ENCODE measurements at regions not wholly inside any gene's neighbourhood (a gene's known extent, or its start where the extent isn't known, plus 50 kb on each side); places are given as distances from the start of the nearest gene placed in this dataset.

DNA sequence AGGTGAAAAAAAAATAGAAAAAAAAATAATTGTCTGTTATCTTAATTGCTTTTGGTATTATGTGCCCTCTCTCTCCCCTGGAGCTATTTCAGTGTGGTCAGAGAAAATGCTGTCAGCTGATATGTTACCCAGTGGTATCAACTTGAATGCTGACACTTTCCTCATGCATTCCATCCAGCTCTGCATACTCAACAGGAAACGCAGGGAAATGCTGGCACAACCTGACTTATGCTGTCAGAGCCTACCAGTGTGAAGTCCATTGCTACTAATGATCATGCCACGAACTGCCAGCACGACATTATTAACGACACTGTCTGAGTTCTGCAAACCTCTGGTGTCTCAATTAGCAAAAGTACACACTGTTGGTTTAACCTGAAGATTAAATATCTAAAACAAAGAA, 182.8 kb downstream of the ZWINT start:
- no peak for TF ChIP-seq TAF1 (IDR thresholded peaks at IDR 0.05; ENCODE audit: borderline replicate concordance, insufficient read depth, low read length)
- no peak for TF ChIP-seq SIN3A (IDR thresholded peaks at IDR 0.05; ENCODE audit: borderline replicate concordance, insufficient read depth, low read length)
- no peak for TF ChIP-seq POLR2AphosphoS5 (IDR thresholded peaks at IDR 0.05; ENCODE audit: low read depth, low read length)
- TF ChIP-seq, protein P1, sequence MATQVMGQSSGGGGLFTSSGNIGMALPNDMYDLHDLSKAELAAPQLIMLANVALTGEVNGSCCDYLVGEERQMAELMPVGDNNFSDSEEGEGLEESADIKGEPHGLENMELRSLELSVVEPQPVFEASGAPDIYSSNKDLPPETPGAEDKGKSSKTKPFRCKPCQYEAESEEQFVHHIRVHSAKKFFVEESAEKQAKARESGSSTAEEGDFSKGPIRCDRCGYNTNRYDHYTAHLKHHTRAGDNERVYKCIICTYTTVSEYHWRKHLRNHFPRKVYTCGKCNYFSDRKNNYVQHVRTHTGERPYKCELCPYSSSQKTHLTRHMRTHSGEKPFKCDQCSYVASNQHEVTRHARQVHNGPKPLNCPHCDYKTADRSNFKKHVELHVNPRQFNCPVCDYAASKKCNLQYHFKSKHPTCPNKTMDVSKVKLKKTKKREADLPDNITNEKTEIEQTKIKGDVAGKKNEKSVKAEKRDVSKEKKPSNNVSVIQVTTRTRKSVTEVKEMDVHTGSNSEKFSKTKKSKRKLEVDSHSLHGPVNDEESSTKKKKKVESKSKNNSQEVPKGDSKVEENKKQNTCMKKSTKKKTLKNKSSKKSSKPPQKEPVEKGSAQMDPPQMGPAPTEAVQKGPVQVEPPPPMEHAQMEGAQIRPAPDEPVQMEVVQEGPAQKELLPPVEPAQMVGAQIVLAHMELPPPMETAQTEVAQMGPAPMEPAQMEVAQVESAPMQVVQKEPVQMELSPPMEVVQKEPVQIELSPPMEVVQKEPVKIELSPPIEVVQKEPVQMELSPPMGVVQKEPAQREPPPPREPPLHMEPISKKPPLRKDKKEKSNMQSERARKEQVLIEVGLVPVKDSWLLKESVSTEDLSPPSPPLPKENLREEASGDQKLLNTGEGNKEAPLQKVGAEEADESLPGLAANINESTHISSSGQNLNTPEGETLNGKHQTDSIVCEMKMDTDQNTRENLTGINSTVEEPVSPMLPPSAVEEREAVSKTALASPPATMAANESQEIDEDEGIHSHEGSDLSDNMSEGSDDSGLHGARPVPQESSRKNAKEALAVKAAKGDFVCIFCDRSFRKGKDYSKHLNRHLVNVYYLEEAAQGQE (IDR thresholded peaks at IDR 0.05; ENCODE audit: insufficient read depth in 1 of 2, low read depth in 2 of 2, low read length in 2 of 2): no peak
- no peak for TF ChIP-seq FOXP2 (optimal IDR thresholded peaks at IDR 0.05; ENCODE audit: borderline replicate concordance, extremely low read depth, extremely low read length, insufficient read depth)

DNA sequence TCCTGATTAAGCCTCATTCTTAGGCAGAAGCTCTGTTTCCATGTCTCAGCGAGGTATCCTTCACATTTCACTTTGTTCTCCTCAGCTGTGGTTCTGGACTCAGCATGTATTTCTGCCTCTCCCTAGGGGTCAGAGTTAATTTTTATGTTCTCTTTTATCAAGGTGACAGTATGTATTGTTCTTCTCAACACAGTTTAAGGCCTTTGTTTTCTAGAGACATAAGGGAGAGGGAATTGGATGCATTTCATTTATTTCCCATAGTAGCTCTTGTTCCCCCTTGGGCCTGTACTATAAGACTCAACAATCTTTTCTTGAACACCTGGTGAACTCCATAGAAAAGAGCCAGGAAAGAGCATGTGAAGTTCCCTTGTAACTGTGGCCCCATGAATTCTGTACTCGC, 214.3 kb downstream of the ZWINT start:
- TF ChIP-seq FOXP2 (optimal IDR thresholded peaks at IDR 0.05; ENCODE audit: borderline replicate concordance, extremely low read depth, extremely low read length, insufficient read depth): no peak

DNA sequence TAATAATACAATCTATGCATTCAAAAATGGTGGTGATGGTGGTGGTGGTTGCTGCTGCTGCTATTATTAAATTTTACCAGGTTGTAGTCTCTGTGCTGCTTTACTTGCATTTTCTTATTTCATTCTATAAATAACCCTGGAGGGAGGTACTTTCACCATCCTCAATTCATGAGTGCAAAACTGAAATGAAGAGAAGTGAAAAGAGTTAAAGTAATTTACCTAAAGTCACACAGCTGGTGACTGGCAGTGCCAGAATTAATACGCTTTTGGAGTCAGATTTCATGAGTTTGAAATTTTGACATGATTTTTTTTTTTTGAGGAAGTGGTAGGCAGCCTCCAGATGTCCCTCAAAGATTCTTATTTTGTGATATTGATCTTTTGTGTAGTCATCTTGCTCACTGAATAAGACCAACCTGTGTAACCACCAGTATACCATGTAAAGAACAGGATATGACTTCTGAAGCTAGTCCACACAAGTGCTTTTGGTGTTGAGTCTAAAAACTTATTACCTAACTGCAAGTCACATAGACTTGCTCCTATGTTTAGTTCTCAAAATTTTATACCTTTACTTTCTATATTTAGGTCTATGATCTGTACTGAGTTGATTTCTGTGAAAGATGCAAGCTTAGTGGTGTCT, 218.8 kb downstream of the ZWINT start:
- TF ChIP-seq POLR2AphosphoS5 (IDR thresholded peaks at IDR 0.05; ENCODE audit: low read depth, low read length) (no peak), FOXP2 (optimal IDR thresholded peaks at IDR 0.05; ENCODE audit: borderline replicate concordance, extremely low read depth, extremely low read length, insufficient read depth) (no peak), TAF1 (IDR thresholded peaks at IDR 0.05; ENCODE audit: borderline replicate concordance, insufficient read depth, low read length) (no peak), SIN3A (IDR thresholded peaks at IDR 0.05; ENCODE audit: borderline replicate concordance, insufficient read depth, low read length) (no peak)
- TF ChIP-seq, protein P1 (IDR thresholded peaks at IDR 0.05; ENCODE audit: insufficient read depth in 1 of 2, low read depth in 2 of 2, low read length in 2 of 2): no peak

DNA sequence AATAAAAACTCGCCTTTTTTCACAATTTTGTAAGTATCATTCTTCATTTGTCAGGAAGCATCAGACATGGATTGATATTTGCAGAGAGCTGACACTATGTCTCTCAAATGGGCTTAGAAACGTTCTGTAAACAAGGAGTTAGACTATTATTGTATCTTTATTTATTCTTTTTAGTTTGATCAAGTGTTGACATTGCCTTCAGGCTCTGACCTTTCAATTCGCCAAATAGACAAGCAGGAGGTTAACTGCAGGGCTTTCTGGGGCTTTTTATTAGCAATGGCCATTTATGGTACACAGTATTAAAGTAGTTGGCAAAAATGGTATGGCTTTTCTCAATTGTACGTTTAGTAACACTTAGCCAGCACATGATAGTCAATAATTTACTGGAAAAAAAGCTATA, 221.7 kb downstream of the ZWINT start:
- TF ChIP-seq SIN3A (IDR thresholded peaks at IDR 0.05; ENCODE audit: borderline replicate concordance, insufficient read depth, low read length) (no peak), POLR2AphosphoS5 (IDR thresholded peaks at IDR 0.05; ENCODE audit: low read depth, low read length) (no peak), TAF1 (IDR thresholded peaks at IDR 0.05; ENCODE audit: borderline replicate concordance, insufficient read depth, low read length) (no peak), FOXP2 (optimal IDR thresholded peaks at IDR 0.05; ENCODE audit: borderline replicate concordance, extremely low read depth, extremely low read length, insufficient read depth) (no peak)
- TF ChIP-seq, protein P1 (IDR thresholded peaks at IDR 0.05; ENCODE audit: insufficient read depth in 1 of 2, low read depth in 2 of 2, low read length in 2 of 2): no peak

DNA sequence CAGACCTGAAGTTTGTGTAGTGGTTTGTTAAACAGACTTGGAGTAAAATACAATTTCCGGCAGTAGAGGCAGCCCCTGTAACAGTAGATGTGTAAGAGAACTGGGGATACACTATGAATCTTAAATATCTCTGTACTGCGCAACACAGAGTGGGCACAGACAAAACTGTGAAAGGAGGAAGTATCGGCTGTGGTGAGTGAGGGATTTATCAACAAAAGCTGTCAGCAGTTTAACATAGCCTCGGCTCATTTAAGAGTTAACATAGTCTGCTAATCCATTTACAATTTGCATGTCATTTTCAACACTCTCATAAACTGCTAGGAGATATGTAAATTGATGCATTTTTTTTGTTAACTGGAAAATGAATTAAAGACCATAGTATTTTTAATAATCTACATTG, 225.2 kb downstream of the ZWINT start:
- no peak for TF ChIP-seq TAF1 (IDR thresholded peaks at IDR 0.05; ENCODE audit: borderline replicate concordance, insufficient read depth, low read length)
- TF ChIP-seq, protein P1 (IDR thresholded peaks at IDR 0.05; ENCODE audit: insufficient read depth in 1 of 2, low read depth in 2 of 2, low read length in 2 of 2): no peak
- no peak for TF ChIP-seq SIN3A (IDR thresholded peaks at IDR 0.05; ENCODE audit: borderline replicate concordance, insufficient read depth, low read length)
- no peak for TF ChIP-seq POLR2AphosphoS5 (IDR thresholded peaks at IDR 0.05; ENCODE audit: low read depth, low read length)
- no peak for TF ChIP-seq FOXP2 (optimal IDR thresholded peaks at IDR 0.05; ENCODE audit: borderline replicate concordance, extremely low read depth, extremely low read length, insufficient read depth)
